HPDE6-E6E7 (cell line): ENCODE measurements at regions not wholly inside any gene's neighbourhood (a gene's known extent, or its start where the extent isn't known, plus 50 kb on each side); places are given as distances from the start of the nearest gene placed in this dataset.

Experiments
- DNase-seq: peaks from one replicate; pipeline ENCODE4 v3.0.0; 2011; ENCODE audit warnings: missing footprints; ENCODE audit errors: extremely low spot score

DNA sequence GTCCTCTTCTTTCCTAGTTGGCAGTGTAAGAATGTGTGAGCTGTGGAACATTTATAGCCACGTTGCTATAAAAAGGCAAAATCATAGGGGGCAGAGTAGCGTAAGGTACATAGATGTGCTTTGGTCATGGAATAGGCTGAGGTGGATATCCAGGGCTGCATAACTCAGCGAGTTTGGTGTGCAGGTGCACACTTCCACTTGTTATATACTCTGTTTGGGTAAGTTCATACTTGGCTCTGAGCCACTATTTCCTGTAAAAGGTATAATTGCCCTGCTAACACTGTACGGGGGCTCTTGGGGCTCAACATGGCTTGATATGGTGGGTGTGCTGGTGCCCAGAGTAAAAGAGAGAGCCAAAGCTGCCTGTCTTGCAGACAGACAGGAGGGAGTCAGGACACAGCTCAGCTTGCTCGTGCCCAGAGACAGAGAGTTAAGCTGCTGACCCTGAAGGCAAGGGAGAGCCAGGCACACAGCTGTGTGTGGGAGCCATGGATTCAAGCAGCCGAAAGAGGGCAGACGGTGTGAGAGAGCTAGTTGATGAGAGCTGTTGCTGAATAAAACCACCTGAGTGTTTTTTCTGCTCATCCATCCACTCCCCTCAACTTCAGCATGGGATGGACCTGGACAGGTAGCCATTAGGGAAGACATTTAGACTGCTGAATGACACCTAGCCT, 126.7 kb downstream of the DKK1 start:
- DNase-seq = no peak

GRCh38 chr10:52442576-52442975, 128.5 kb downstream of the DKK1 start:
- DNase-seq = no peak

GRCh38 chr10:52443419-52444388, 129.6 kb downstream of the DKK1 start:
- peak; percentile 69 for DNase-seq

DNA sequence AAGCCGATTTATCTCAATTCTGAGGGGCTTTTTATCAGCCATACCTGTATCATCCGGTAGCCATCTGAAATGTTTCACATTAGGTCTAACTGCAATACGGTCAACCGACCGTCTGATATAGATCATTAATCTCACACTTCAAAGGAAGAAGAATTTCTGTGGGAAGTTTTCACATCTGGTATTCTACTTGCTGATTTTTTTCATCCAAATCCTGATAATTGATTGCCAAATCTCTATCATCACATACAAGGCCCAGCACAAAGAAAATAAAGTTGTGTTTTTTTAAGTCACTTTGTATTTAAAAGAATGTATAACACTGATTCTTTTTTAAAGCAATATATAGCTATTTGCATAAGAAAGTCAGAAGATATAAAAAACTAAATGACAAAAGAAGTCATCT, 132.3 kb downstream of the DKK1 start:
- no peak for DNase-seq

DNA sequence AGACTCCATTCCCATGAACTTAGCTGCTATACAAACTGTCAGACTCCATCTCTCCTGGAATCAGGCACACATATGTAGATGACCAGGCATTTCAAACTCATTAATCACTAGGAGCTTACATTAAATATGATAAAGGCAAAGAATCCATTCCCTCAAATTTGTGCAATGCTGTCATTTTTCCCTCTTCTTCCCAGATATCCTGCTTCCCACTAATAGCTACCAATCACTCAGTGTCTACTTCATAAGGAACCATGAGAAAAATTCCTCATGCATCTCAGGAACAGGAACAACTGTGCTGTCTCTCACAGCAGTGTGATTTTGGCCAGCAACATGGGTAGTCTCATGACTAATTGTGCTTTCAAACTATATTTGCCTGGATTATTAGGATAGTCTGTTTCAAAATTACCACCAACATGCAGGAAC, 133.9 kb downstream of the DKK1 start:
- no peak for DNase-seq

- DNase-seq = no peak
Observed at GRCh38 chr10:52450762-52451291, 136.7 kb downstream of the DKK1 start.

DNA sequence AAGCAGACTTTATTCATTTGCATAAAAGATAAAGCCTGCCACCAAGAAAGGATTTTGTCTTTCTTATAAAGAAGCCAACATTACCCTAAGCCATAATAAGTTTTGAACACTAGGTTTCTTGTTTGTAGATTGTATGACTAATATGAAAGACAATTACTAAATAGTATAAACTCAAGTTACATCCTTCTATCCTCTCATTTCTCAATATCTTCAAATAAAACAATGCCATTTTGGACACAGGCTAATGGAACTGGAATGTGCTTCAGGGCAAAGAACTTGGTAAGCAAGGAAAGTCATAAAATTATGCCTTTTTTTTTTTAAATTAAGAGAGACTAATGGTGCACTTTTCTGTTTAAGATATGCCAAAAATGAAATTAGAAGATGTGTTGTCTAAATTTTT, 137.7 kb downstream of the DKK1 start:
- DNase-seq = peak; percentile 27

DNA sequence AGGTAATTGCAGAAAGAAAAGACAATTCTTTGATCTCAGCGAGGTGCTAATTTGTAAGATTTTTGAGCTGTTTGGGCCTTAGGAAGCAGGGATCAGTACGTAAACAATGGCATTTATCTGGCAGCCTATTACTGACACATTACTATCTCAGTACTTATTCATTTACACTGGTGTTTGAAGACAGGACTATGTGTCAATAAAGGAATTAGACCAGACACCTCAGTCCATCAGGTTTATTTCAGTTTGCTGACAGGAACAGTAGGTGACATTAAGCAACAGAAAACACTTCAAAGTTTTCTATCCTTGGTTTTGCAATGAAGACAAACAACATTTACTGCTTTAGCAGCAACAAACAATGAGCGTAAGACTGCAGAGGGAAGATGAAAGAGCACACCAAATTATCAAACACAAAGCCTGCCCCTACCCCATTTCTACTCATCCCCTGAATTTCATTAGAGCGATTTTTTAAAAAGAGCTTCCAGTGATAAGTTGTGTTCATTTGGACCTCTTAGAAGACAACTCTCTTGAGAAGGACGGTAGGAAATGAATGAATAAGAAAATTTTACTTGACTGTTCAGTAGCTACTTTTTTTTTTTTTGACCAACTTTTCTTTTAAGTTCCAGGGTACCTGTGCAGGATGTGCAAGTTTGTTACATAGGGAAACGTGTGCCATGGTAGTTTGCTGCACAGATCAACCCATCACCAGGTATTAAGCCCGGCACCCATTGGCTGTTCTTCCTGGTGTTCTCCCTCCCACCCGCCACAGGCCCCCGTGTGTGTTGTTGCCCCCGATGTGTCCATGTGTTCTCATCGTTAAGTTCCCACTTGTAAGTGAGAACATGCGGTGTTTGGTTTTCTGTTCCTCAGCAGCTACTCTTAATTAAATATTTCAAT, 138.8 kb downstream of the DKK1 start:
- no peak for DNase-seq

GRCh38 chr10:52453501-52453900, 139.4 kb downstream of the DKK1 start:
- DNase-seq = no peak

GRCh38 chr10:52454491-52454890, 140.4 kb downstream of the DKK1 start:
- DNase-seq = no peak

DNA sequence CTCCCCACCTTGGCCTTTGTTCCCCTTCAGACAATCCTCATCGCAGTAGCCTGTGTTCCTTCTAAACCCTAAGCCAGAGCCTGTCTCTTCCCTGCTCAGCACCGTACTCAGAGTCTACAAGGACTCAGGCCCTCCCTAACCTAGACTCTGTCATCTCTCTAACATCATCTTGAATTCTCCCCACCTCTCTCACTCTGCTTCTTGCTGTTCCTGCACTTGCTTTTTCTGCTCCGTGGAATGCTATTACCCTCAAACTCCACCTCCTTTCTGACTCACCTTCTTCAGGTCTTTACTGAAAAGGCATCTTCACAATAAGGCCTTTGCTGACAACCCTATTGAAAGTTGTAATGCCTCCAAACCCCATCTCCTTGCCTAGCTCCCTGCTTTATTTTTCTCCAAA, 141.0 kb downstream of the DKK1 start:
- peak; percentile 16 for DNase-seq

- no peak for DNase-seq
Observed at GRCh38 chr10:52459097-52459496, 145.0 kb downstream of the DKK1 start.

DNA sequence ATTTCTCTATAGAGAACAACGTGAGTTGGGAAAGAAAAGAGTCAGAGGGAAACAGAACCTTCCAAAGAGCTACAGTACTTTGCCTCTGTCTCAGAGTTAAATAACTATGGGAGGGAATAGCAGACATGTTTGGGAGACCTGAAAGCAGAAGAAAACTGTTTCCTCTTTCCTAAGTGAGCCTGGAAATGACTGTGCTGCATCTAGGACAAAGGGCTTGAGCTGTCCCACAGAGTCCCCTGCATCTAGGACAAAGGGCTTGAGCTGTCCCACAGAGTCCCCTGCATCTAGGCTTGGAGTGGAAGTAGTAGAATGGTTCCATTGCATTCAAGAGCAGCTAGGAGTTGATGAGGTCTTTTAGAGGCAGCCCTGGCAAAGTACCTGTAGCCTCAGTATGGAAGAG, 149.7 kb downstream of the DKK1 start:
- no peak for DNase-seq

DNA sequence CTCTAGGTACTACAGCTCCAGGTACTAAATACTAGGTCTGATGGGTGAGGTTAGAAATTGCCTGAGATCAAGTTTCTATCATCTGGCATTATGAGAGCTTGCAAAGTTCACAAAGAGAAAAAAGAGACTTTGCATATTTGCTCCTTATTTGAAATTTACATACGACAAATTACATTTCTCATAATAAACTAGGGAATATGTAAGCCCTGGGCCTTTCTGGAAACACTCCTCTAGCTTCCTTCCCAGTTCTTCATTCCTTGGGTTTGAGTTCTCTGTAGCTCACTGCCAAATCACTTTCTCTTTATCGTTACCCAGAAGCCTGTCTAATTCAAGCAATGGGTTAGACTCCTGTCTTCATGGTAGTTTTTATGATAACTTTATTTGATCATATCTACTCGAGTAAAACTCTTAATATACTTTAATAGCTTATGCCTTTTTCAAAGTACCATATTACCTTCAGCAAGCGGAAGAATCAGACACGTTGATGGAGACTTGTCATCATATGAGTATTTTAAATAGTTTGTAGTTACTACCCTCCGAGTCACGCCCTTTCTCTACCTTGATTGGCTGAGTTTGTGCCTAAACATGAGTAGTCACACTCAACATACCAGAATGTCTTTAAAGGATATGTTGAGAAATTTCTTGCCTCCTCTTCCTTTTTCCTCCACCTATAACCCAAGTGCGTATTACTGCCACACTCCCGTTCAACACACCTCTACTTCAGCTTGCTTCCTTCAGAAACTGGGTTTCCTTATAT, 150.5 kb downstream of the DKK1 start:
- DNase-seq = no peak

GRCh38 chr10:52465202-52465601, 151.1 kb downstream of the DKK1 start:
- DNase-seq = no peak

- no peak for DNase-seq
Observed at GRCh38 chr10:52466464-52466863, 152.4 kb downstream of the DKK1 start.

- peak; percentile 54 for DNase-seq
Observed at GRCh38 chr10:52469970-52470705, 156.1 kb downstream of the DKK1 start.

DNA sequence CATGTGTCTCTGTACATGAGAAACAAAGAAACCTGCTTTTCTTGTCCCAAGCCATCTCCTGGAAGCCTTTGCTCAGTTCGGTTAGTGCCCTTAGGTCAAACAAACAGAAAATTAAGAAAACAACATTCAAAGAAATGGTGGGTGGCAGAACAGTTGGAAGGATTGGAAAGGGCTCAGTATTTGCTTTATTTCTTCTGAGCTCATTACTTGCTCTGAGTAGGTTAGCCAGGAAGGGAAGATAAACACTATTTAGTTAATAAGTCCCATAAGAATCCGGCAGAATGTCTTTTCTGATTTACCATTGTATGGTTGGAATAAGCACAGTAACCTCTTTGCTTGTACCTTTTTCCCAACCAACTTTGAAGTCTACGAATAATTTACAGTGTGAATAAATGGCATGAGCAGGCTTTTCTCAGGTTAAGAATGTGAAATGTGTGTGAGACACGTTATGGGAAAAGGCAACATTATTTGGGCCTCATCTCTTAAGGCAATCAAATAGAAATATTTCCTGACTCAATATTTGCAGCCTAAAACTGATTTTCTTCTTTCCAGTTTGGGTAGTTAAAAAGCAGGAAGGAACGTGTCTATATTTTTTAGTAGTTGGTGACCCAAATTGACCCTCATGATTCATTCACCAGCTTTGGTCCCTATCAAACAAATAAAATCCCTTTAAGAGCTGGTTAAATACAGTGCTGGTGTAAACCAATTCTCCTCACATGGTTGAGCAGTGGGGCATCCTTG, 158.5 kb downstream of the DKK1 start:
- no peak for DNase-seq

GRCh38 chr10:52474265-52474664, 160.2 kb downstream of the DKK1 start:
- no peak for DNase-seq

DNA sequence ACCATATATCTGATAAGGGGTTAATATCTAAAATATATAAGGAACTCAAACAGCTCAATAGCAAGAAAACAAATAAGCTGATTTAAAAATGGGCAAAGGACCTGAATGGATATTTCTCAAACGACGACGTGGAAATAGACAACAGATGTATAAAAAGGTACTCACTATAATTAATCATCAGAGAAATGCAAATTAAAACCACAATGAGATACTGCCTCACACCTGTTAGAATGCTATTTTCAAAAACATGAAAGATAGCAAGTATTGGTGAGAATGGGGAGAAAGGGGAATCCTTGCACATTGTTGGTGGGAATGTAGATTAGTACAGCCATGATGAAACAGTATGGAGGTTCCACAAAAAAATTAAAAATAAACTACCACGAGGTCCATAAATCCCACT, 163.2 kb downstream of the DKK1 start:
- no peak for DNase-seq
